ENCODE measurements at regions not wholly inside any gene's neighbourhood (a gene's known extent, or its start where the extent isn't known, plus 50 kb on each side); places are given as distances from the start of the nearest gene placed in this dataset.

GRCh38 chr5:173530547-173530946 lies 85.9 kb downstream of the BOD1 start:
- peak; percentile 94 for ATAC-seq
- H3K4me3 Mint-ChIP-seq = no peak overlapping the region
- no peak overlapping the region; the same call in 1 of the 2 replicates for H3K27ac Mint-ChIP-seq
- H3K9me3 Mint-ChIP-seq = peaks cover 7% of the 10 kb centered on the region
- H3K36me3 Mint-ChIP-seq = no peaks in the 10 kb centered on the region
- TF ChIP-seq MAX (CRISPR knock-in tag; IDR thresholded peaks at IDR 0.05) (no peak), CREB1 (CRISPR knock-in tag; IDR thresholded peaks at IDR 0.05) (no peak), FOXP1 (CRISPR knock-in tag; IDR thresholded peaks at IDR 0.05; ENCODE audit: borderline replicate concordance) (no peak), TEAD4 (CRISPR knock-in tag; IDR thresholded peaks at IDR 0.05) (no peak), ZNF232 (CRISPR knock-in tag; IDR thresholded peaks at IDR 0.05) (no peak), MXD4 (CRISPR knock-in tag; IDR thresholded peaks at IDR 0.05; ENCODE audit: borderline replicate concordance) (no peak), ZNF416 (CRISPR knock-in tag; IDR thresholded peaks at IDR 0.05) (no peak), ZNF423 (CRISPR knock-in tag; IDR thresholded peaks at IDR 0.05) (0 out of 2 replicates have a peak, but pooled peaks have one; percentile 40), JUN (CRISPR knock-in tag; IDR thresholded peaks at IDR 0.05) (no peak), CBFB (CRISPR knock-in tag; IDR thresholded peaks at IDR 0.05; ENCODE audit: low read depth) (no peak), MYBL2 (CRISPR knock-in tag; IDR thresholded peaks at IDR 0.05) (no peak), ZSCAN18 (CRISPR knock-in tag; IDR thresholded peaks at IDR 0.05) (no peak), NR2C2 (CRISPR knock-in tag; IDR thresholded peaks at IDR 0.05) (no peak), ARID4B (CRISPR knock-in tag; IDR thresholded peaks at IDR 0.05; ENCODE audit: borderline replicate concordance) (no peak), ESRRA (CRISPR knock-in tag; IDR thresholded peaks at IDR 0.05; ENCODE audit: borderline replicate concordance) (no peak)
- TF ChIP-seq, protein P1, sequence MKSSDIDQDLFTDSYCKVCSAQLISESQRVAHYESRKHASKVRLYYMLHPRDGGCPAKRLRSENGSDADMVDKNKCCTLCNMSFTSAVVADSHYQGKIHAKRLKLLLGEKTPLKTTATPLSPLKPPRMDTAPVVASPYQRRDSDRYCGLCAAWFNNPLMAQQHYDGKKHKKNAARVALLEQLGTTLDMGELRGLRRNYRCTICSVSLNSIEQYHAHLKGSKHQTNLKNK (CRISPR knock-in tag; IDR thresholded peaks at IDR 0.05) = no peak
- TF ChIP-seq, protein P2, sequence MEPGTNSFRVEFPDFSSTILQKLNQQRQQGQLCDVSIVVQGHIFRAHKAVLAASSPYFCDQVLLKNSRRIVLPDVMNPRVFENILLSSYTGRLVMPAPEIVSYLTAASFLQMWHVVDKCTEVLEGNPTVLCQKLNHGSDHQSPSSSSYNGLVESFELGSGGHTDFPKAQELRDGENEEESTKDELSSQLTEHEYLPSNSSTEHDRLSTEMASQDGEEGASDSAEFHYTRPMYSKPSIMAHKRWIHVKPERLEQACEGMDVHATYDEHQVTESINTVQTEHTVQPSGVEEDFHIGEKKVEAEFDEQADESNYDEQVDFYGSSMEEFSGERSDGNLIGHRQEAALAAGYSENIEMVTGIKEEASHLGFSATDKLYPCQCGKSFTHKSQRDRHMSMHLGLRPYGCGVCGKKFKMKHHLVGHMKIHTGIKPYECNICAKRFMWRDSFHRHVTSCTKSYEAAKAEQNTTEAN (CRISPR knock-in tag; IDR thresholded peaks at IDR 0.05) = no peak
- TF ChIP-seq, protein P3, sequence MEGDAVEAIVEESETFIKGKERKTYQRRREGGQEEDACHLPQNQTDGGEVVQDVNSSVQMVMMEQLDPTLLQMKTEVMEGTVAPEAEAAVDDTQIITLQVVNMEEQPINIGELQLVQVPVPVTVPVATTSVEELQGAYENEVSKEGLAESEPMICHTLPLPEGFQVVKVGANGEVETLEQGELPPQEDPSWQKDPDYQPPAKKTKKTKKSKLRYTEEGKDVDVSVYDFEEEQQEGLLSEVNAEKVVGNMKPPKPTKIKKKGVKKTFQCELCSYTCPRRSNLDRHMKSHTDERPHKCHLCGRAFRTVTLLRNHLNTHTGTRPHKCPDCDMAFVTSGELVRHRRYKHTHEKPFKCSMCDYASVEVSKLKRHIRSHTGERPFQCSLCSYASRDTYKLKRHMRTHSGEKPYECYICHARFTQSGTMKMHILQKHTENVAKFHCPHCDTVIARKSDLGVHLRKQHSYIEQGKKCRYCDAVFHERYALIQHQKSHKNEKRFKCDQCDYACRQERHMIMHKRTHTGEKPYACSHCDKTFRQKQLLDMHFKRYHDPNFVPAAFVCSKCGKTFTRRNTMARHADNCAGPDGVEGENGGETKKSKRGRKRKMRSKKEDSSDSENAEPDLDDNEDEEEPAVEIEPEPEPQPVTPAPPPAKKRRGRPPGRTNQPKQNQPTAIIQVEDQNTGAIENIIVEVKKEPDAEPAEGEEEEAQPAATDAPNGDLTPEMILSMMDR (IDR thresholded peaks at IDR 0.05) = peak; percentile 23; the same call in 1 of the 2 replicates
- H3K4me1 Mint-ChIP-seq = peaks cover 6% of the 10 kb centered on the region
- DNase-seq (ENCODE audit: low spot score) = peak; percentile 63
- ChIA-PET CTCF (interaction anchor here (0.8 to 1.5 kb wide), 4 partner anchors 43 to 293 kb away, joined by 3 to 13 read pairs (median 4); no protein-coding TSS in a partner anchor), POLR2A (no interaction called here)
- H3K27me3 Mint-ChIP-seq (ENCODE audit: low read depth) = peaks cover 2% of the 10 kb centered on the region; the same call in 1 of the 2 replicates

Measured in WTC11 (cell line).